HG03097 (cell line): ENCODE measurements at regions not wholly inside any gene's neighbourhood (a gene's known extent, or its start where the extent isn't known, plus 50 kb on each side); places are given as distances from the start of the nearest gene placed in this dataset.

ENCODE experiments used
- ATAC-seq: cut with Tn5 transposase; IDR thresholded peaks from one replicate; pipeline ENCODE4 v1.9.1; 2021; ENCODE audit not compliant: unreplicated experiment, low FRiP score

DNA sequence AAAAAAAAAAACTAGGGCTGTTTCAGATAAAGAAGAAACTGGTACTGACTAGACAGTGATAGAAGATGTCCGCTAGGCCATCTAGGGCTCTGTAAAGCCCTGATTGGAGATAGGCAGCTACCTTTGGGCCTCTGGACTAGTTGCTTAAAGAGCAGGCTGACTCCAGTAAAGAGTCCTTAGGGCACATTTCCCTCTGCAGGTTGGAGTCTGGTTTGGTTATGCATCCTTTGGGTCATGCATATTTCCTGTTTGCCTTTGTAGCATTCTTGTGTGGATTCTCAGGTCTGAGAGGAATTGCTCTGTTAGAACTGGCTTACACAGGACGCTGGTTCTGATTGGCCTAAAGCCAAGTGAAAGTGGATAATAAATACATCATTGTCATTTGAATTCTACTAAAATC lies 165.5 kb upstream of the LRRN1 start:
- ATAC-seq, result no peak

DNA sequence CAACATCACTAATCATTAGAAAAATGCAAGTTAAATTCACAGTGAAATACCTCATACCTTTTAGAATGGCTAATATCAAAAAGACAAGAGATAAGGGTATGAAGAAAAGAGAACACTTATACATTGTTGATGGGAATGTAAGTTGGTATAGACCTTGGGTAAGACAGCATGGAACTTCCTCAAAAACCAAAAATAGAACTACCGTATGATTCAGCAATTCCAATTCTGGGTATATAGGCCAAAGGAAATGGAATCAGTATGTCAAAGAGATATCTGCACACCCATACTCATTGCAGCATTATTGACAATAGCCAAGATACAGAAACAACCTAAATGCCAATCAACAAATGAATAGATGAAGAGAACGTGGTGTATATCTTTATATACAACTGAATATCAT lies 166.8 kb upstream of the LRRN1 start:
- ATAC-seq, result no peak

DNA sequence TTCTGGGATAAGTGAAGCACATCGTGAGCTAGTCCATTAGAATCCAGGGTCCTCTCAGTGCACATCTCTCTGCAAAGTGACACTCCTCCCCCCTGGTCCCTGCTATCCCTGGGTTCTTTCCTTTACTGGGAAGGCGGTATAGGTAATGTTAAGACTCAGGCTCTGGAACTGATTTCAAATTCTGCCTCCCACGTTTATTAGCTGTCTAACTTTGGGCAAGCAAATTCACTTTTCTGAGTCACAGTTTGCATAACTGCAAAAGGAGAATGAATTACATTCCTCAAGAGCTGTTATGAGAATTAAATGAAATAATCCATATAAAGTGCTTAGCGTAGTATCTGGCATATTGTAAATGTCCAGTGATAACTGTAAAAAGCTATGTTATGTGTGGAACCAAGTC lies 168.1 kb upstream of the LRRN1 start:
- ATAC-seq, result no peak

DNA sequence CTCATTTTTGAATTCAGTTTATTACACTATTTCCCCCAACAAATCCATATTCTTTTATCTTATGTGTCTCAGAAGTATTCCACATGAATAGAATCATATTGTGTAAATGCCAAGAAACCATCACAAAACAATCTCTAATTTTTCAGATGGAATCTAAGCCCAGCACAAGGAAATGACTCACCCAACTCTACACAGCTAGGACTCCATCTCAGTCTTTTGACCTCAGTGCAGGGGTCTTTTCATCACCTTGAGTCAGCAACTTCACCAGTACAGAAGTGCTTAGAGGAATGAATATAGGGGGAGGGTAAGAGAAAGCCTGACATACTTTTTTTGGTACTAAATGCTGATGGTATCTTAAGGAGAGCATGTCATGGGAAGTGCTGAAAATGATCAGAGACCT lies 169.3 kb upstream of the LRRN1 start:
- no peak for ATAC-seq

DNA sequence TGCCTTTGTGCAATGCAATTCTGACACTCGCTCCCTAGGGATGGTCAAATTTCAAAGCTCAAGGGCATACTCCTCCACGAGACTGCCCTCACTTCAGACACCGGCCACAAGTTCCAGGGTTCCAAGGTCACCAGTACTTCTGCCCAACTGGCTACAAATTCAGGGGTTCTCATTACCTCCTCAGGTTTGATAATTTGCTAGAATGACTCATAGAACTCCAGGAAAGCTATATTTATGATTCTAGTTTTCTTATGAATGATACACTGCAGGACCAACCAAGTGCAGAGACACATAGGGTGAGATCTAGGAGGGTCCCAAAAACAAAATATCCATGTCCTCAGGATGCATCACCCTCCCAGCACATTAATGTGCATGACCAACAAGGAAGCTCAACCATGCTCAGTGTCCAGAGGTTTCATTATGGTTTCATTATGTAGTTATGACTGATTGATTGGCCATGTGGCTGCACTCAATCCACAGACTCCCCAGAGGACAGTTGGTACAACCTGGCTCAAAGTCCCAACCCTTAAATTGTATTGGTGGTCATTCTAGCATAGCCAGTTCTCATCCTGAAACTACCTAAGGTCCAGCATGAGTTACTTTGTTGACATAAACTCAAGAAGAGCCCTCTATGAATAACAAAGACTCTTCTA lies 170.4 kb upstream of the LRRN1 start:
- ATAC-seq, result peak; percentile 67

DNA sequence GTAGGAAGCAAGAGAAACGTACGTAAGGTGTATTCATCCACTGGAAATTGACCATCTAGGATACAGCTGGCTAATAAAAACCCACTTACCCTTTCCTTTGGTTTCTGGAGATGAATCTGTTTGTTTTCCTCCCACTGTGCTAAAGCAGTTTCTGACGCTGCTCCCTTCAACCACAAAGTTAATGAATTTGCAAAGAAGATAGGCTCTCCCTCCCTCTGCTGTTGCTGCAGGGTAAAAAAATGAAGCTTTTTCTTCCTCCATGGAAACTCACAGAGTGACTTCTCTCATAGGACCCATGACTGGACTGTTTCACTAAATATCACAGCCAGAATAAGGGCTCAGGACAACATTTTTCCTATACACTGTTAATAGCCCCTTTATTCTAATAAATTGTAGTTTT lies 172.1 kb upstream of the LRRN1 start:
- ATAC-seq, result no peak

DNA sequence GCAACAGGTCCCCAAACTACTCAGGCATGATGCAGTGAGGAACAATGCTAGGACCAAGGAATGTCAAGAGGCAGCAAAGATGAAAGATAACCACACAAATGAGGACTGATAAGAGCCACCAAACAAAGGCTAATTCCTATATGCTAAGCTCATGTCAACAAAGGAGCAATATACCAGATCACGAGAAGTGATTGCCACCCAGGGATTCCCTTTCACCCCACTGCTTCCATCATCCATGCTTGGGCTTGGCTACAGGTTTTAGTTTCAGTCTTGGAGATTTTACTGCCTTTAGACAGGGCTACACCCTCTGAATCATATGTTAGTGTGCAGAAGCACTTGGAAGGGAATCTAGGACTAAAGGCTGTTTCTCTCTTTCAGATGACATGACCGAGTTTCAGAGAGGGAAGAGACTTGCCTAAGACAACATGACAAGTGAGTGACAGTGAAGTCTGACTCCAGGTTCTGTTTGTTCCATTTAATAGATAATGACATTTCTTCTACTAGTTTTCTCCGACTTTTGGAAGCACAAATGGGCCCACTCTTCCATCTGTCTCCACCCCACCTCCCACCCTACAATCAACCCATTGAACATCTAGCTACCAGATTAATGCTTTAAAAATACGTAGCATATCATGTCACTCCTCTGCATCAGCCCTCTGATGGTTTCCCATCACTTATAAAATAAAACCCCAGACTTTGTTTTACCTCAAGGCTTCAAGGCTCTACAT lies 173.5 kb upstream of the LRRN1 start:
- no peak for ATAC-seq

DNA sequence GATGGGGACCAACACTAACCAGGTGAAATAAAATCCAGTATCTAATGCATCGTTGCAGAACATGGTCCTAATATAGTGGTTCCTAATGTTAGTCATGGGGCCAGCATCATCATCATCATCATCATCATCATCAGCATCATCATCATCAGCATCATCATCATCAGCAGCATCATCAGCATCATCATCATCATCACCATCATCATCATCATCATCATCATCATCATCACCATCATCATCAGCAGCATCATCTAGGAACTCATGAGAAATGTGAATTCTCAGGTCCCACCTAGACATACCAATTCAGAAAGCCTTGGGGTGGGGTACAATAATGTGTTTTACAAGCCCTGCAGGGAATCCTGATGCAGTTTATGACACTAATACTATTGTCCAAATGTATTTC lies 179.4 kb upstream of the LRRN1 start:
- ATAC-seq, result no peak

DNA sequence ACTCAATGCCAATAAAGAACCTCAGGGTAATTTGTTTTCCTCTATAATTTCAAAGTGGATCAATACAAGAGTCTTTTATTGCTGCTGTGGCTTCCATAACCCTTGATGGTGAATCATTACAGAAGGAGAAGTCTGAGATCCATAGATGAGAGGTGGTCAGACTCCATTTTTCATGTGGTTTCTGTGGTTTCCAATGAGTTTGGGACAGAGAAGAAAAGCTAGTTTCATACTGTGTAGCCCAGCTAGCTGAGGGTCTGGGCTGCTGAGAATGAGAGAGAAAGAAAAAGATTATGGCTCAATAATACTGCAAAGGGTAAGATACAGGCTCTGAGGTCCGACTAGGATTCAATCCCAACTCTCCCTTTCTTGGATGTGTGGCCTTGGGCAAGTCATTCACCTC lies 180.6 kb upstream of the LRRN1 start:
- ATAC-seq, result no peak

DNA sequence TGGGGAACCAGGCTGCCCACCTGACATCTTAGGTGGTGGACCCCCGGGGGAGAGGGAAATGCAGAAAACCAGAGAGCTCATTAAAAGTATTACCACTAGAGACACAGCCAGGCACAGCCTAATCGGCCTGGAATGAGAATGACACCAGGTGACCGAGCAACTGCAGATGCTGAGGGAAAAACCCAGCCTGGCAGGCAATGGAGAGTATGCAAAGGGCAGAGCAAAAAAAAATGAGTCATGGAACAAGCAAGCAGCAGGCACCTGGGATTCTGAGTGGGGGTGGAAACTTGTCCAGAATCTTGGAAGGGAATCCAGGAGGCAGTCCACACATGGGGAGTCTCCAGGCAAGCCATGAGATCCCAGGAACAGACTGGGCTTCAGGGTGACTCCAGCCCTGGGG lies 183.7 kb upstream of the LRRN1 start:
- no peak for ATAC-seq

DNA sequence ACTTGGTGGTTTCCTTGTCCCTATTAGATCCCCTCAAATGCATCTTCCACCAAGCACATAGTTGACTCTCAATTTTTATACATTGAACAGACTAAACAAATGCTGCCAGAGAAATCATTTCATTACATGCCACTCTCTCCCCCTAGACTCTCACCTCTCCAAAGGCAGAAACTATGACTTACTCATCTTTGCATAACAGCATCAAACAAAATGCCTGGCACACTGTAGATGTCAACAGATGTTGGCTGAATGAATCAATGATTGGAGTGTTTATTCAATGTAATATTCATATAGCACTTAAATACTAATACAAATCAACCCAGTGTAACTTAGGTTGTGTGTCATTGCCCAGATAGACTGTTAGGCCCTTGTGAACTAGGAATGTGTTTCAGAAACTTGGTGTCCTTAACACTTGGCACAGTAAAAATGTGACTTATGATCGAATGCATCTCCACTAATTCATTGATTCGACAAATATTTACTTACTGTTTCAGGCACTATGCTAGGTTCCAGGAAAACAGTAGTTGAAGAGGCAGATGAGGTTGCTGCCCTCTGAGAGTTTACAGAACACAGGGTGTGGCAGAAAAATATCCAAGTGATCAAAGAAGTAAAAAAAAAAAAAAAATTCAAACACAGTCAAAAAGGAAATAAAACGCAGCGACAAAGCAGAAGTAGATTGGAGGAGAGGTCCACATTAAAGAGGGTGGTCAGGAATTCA lies 188.5 kb upstream of the LRRN1 start:
- ATAC-seq, result no peak

DNA sequence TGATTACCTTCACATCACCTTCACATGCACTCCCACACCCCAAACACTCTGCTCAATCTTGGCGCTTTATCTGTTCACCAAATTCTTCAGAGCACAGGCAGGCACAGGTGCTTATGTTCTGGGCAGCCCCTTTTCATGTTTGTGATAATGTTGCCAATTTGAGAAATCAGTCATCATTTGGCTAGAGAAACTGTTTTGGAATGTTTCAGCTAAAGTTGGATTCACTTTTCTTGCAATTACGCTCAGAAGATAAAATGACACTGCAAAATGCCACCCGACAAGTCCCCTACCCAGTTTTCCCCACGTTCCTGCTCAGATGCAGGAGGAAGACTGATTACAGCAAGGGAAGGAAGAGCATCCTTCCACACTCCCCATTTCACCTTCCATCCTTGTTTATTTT lies 192.9 kb upstream of the LRRN1 start:
- ATAC-seq, result no peak

DNA sequence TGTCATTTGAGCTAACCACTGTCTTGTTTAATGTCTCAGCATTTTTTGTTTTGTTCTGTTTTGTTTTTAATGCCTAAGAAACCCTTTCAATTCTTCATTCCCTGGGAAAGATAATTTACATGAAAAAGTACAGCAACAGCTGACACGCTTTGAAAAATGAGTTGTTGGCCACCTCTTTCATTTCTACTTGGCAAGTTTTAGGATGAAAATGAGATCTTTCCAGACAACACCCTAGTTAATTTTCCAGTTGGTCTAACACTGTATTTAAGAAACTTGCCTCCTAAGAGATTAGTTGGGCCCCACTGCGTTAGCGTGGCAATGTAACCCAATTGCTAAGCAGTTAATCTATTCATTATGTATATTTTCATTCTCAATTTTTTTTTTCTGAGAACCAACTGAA lies 194.0 kb upstream of the LRRN1 start:
- ATAC-seq, result no peak

DNA sequence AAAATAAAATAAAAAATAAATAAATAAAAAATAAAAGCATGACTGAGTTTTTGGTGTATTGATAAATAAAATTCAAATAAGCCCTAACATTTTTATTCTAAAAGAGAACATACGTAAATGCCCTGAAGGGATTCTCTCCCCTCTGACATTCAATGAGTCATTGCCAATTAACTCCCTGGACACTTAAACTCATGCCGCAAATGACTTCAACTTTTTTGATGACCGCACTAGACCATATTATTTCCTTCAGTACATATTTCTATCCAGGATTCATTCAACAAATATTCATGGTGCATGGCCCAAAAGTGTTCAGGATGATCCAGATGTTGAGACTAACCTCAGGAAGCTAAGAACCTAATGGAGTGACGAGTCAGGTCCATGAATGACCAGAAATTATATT lies 195.9 kb upstream of the LRRN1 start:
- no peak for ATAC-seq

DNA sequence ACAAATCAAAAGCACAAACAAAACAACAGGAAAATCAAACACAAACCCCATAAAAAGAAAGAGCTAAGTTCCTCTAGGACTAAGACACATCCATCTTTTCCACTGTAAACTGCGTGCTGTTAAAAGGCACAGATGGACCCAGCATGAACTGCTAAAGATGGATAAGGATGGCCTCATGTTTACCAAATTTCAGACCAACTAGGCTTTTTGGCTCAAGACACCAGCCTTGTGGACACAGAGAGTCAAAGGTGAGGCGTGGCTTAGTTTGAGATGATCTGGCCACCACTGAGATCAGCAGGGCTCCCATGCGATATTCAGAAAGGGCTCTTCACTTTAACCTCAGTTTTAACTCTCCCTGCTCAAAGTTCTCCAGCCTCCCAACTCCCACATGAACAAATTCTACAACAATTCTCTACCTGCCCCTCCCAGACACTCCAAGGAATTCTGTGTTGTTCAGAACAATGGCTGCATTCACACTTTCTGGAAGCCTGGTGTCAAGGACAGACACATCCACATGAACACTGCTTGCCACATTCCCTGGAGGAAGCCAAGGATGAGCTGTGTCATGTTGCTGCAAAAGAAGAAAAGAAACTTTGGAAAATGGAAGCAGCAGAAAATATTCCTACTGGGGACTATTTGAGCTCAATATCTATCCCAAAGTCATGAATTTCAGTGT lies 198.4 kb upstream of the LRRN1 start:
- ATAC-seq, result no peak

DNA sequence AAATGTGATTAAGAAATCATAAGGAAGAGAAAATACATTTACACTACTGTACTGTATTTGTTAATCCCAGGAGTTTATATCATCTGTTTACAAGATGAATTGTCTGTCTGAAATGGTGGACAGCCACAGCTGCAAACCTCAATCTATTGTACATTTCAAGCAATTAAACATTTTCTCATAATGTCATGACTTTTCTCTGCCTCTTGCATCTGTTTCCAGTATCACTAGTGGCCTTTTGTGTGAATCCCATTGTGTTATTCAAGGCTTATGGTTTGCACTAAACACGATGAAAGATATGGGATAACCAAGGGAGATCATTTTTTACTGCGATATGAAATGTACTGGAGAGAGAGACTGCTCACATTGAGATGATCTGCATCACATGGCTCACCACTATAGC lies 200.2 kb upstream of the LRRN1 start:
- ATAC-seq, result no peak

DNA sequence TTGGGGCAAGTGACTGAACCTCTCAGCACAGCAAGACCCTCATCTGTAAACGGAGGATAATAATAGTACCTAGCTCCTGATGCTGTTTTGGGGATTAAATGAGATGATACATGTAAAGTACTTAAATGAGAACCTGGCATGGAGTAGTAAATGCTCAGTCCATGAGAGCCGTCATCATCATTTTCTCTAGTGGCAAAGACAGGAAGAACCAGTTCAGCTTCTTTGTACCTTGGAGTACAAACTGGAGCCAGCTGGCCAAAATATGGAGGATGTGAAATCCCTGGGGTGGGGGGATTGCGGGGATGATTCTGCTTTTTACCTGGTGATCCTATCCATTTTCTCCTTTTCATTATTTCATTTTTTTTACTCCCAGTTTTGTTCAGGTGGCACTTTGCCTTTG lies 204.2 kb upstream of the LRRN1 start:
- no peak for ATAC-seq

DNA sequence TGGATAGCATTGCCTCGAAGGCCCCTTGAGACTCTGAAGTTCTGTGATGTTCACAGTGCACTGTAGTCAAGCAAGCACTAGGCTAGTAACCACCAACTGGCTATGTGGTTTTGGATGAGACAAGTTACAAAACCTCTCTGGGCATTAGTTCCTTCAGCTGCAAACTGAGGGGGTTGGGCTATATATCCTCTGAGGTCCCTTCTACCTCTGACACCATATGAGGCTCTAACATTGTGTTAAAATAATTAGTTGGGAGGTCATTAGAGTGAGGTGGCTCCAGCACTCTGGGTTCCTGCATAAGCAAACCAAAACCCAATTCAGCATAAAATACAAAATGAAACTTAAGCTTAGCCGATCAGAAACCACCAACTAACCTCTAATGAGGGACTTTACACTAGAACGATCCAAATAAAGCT lies 209.5 kb upstream of the LRRN1 start:
- no peak for ATAC-seq

DNA sequence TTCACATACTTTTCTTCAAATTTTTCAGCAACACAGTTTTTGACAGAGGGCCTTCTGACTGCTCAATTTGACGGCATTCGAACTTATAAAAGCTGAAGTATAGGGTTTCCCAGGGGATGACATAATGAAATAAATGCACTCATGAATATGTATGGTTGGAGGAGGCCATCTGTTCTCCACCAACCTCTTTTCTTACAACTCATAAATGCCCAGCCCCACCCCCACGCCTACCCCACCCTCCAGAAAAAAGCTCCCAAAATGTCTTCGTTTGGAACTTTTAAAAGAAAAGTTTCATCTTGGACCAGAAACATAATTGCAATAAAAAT lies 211.6 kb upstream of the LRRN1 start:
- ATAC-seq, result no peak

DNA sequence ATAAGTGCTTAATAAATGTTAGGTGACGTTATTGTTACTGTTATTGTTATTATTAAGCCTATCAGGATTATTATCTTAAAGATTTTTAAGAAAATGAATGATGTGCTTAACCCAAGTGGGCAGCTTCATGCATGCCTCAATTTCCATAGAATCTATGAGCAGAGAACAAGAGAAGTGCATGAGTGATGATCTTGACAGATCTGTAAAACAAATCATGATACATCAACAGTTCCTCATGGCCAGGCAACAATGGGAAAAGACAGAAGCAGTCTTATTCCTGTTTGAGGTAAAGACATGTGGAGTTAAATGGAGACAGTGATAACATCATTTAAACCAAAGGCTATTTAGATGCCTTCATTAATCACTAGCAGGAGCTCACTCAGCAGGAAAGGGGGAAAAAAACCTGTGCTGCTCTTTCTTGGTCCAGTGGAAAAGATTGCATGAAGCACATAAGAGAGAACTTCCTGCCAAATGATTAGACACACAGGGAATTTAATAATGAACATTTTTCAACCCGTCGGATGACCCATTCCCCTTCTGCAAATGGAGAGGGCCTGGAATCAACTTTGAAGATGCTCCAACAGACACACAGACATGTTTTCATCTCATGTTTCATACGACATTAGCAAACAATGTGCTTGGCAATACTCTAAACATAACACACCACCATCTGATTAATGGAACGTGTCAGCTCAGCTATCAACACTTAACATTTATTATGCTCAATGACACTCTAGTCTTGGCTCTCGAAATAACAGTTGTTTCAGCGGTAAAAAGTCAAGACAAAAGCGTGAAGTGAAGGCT lies 212.2 kb upstream of the LRRN1 start:
- no peak for ATAC-seq

DNA sequence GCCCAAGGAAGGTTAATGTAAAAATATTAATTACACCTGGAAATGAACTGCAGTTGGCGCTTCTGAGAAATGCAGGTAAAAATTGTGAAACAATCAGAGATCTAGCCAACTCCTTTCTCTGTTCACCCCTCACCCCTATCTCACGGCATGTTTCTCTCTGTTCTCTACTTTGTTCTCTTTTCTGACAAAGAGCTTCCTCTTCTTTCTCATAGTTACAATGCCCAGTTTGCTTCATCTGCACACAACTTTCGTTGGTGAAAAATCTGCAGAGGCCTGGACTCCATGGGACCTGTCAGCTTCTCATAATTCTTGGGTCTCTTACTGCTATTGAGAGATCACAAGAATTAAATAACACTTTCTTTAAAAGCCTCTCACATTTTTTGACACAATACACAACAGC lies 212.9 kb upstream of the LRRN1 start:
- ATAC-seq, result no peak
